ENCODE measurements at regions not wholly inside any gene's neighbourhood (a gene's known extent, or its start where the extent isn't known, plus 50 kb on each side); places are given as distances from the start of the nearest gene placed in this dataset.
"Not testable (repeated sequence)": the region's sequence is repeated elsewhere in the genome, so short reads cannot be mapped to it uniquely, and the experiment has no call there.

DNA sequence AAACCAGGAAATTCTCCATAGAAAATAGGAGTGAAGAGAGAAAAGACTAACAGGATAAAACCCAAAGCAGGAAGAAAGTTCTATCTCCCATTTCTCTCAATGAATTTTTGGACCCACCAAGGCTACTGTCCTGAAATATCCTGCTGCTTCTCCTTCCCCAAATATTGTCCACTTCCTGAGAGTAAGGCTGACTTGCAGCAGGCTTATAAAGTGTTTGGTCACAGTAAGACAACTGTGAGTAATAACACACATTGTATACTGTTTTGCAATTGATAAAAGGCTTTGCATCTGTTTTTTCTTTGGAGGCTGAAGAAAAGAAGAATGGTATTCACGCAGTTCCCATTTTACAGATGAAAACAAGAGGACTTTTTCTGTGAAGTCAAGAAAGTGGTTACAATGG lies 52.8 kb downstream of the FOXD4L6 start:
- DNase-seq: not testable (repeated sequence)

DNA sequence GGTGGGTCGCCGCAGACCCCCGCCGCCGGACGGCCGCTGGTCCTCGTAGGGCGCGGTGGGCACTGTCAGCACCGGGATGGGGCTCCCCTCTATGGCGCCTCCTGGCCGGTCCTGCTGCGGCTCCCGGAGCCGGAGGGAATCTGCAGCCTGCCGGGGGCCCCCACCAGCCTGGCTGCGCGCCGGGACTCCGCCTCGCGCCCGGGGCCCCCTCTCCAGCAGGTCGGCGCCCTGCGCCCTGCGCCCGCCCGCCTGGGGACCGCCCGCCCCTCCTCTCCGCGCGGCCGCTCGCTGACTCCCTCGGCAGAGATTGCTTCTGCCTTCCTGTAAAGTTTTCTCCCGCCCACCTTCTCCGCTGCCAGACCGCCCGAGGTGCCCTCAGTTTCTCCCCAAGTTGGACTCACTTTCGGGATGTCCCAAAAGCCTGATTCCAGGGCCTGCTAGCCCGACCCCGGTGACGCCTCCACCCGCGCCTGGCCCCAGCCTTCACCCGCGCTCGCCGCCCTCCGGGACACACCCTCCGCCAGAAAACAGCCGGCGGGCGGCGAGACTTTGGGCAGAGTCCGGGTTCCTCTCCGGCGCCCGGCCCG lies 54.0 kb downstream of the FOXD4L6 start:
- DNase-seq: peak; percentile 20 to 26

DNA sequence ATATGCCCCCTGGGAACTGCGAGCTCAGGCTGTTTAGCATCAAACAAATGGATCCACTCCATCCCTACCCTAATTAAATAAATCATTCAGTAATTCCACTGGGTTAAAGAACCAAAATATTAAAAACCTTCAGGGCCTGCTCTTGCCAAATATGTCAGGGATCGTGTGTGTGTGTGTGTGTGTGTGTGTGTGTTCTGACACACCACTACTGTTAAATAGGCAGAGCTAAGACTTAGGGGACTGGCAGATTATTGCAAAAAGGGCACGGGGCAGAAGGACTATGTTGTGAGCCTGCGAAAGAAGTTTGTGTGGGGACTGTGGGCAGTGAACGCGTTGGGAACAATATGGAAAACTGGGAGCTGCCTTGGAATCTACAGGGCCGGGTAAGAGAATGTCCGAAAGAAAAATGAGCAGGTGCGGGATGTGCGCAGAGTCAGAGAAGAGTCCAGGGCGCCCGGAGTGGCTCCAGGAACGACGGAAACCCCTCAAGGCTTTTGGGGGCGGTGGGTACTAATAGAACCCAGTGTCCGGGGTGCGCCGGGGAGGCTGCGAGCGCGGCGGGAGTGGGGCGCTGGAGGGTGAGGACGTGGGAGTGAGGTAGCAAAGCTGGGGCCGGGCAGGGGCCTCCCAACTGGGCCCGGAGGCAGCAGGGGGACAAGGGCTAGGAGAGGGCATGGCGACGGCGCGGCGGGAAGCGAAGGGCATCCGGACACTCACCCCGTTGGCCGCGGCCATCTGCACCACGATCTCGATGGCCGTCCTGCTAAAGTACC lies 54.8 kb downstream of the FOXD4L6 start:
- DNase-seq: not testable (repeated sequence)

DNA sequence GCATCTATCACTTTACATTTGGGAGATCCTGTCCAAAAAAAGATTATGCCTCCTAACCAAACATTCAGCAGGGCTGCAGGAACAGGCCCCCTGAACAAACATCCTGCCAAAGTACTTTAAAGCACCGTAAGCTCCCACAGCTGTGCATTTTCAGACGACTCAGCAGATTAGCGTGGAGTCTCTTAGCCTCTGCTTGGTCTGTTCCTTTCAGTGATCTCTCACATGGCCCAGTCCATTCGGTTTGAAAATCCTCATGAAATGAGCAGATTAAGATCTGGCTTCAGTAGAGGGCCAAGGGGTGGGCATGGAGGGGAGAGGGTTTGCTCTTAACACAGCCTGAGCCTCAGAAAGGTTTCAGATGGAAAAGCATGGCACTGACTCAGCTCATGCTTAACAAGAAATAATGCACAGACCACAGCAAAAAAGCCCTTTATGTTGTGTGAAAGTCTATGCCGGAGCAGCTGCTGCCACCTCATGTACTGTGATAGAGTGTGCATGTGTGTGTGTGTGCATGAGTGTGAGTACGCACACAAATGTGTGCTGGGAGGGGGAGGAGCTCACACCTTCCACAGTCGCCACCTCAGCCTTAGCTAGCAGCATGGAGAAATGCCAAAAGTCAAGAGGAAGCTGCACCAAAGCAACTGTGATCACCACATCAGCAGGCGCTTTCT lies 64.2 kb downstream of the FOXD4L6 start:
- peak; percentile 8 to 20 for DNase-seq

DNA sequence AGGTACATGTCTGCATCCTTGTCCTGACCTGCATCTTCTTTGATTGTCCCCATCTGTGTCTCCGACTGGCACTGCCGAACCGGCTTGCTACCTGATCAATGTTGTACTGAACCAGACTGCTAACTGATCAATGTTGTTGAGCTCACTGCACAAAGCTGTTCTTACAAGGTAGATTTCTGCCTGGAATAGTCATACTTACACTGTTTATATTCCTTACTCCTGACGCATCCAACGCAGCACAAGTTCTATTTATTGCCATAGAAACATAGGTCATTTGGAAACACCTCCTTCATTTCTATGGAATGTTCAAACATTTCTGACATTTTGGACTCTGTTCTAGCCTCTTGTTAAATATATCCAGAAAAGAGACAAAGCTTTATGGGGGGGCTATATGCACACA lies 65.2 kb downstream of the FOXD4L6 start:
- DNase-seq: not testable (repeated sequence)

DNA sequence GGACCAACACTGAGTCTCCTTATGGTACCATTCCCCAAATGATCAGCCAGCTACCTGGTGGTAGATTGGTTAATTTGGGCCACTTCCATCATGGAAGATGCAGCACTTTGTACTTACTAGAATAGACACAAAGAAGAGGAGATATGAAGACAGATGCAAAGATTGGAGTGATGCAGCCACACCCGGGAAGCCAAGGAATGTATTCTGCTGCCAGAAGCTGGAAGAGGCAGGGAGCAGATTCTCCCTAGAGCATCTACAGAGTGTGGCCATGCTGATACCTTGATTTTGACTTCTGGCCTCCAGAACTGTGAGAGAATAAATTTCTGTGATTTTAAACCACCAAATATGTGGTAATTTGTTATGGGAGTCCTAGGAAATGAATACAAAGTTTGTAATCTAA lies 68.9 kb downstream of the FOXD4L6 start:
- DNase-seq: not testable (repeated sequence)

DNA sequence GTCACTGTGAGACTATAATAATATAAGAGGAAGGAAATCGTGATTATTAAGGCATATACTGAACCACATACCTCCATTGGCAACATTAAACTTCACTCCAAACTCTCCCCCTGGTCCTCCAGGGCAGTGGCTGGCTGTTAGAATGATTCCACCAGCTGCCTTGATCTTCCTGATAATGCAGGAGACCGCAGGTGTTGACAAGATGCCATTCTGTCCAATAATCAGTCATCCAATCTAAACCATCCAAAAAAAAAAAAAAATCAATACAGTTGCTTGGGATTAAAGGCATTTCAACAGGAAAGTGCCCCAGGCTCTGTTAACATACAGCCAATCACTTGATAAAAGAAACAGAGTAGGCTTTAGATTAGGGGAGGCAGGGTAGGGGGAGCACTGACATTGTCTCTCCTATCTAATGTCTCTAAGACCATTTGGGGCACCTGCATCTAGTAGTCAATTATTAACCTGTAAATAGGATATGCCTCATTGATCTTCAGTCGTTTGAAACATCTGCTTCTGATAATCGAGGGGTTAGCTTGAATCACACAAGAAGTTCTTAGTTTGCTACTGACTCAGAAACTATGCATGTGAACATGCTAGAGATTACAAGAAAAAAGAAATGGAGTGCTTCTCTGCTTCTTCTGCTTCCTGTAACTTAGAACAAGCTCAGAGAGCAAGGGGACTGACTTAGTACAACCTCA lies 74.7 kb downstream of the FOXD4L6 start:
- not testable (repeated sequence) for DNase-seq

DNA sequence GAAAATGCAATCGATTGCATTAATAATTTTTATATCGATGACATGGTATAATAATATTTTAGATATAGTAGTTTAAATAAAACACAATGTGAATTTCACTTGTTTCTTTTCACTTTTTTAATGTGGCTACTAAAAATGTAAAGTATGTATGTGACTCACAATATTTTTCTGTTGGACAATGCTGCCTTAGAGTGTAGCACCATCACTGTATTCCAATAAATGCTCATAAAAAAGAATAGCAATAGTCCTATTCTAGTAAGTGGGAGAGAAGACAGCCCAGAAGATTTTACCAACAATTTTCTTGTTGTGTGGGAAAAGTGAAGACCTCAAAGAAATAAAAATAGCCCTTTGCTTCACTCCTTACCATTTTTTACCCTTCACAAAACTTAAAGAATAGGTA lies 79.8 kb downstream of the FOXD4L6 start:
- DNase-seq: not testable (repeated sequence)

DNA sequence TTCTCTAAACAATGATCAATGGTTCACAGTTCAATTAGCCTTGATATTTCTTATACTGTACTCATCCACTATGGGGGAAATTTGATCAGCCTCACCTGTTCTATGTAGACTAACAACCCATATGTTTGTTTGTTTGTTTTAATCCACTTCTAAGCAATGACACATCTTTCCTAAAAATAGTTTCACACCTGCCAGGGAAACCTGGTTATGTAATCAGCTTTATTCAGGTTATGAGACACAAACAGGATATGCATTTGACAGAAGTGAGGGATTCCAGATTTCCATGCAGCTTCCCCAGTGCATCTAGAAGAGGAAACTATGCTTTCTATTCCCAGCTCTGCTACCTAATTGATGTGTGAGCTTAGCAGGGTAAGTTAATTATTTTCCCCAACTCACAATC lies 80.7 kb downstream of the FOXD4L6 start:
- DNase-seq: not testable (repeated sequence)

DNA sequence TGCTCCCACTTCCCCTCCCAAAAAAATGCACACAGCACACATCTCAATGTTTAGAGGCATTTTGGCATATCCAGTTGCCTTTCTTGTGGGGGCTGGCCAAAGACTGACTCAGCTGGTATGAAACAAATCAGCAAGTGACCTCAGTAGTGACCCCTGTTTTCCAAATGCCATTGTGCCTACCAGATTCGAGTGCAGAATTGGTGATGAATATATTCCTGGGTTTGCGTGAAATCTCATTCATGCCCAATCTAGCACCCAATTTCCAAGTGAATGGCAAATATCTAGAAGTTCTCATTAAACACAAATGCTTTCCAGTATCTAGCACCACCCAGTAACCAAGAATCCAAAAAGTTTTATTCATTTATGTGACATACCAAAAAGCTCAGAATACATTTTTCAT lies 83.6 kb downstream of the FOXD4L6 start:
- not testable (repeated sequence) for DNase-seq

DNA sequence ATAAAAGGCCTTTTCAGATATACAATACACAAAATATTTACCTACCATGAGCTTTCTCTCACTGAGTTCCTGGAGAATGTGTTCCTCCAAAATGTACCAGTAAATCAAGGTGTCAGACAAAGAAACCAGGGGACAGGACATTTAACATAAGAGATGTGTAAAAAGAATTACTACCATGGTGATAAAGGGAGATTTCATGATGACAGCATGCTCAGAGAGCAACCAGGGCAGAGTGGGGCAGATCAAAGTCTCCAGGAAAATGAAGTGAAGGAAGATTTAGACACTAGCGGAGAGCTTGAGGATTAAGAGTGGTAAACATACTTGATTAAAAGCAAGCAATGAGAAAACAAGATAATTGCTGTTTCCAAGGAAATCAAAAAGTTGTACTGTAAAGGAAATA lies 85.0 kb downstream of the FOXD4L6 start:
- not testable (repeated sequence) for DNase-seq

DNA sequence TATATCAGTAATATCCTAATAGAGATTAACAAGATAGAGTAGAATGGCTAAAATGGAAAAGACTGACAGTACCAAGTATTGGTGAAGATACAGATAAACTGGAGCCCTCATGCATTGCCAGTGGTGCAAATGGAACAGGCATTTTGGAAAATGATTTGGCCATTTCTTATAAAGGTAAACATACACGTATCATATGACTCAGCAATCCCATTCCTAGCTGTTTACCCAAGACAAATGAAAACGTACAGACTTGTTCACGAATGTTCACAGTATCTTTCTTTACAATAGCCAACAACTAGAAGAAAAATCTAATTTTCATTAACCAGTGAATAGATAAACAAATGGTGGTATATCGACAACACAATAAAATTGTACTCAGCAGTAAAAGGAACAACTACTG lies 86.4 kb downstream of the FOXD4L6 start:
- not testable (repeated sequence) for DNase-seq

DNA sequence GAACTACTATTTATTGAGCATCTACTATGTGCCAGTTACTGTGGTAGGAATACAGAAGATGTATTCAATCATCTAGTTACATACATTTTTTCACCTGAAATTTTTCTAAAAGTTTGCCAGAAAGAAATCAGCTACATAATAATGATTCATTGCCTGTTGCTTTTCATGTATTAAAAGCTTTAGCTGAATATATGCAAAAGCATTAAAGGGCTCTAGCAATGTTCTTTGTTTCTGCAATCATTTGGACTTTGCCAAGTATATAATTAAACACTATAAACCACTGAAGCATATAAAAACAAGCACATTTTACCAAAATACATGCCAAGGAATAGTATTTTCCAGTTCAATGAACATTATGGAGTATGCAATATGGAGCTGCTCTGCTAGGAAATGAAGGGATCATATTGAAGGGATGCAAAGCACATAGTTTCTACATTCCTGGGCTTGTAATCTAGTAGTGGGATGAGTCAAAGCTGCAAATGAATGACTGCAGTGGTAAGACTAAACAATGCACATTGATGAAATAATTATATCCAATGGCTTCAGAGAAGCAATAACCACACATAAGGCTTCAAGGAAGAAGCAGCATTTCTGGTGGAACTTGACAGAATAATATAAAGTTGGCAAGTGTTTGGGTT lies 87.7 kb downstream of the FOXD4L6 start:
- DNase-seq: not testable (repeated sequence)

DNA sequence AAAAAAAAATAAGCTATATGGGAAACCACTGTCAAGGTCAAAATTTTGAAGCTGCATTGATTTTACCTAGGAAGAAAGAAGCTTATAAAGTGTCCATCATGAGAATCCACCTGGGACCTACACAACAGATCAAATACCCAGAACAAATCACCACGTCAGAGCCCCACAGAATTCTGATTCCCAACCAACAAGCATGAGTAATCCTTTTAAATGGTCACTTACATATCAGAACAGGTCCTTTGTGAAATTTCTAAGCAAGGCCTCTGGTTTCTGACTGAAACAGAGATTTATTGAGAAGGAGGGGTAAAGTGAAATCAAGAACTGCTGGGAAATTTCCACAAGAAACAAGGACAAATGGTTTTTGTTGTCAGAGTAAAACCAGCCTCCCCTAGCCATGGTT lies 93.2 kb downstream of the FOXD4L6 start:
- DNase-seq: not testable (repeated sequence)

DNA sequence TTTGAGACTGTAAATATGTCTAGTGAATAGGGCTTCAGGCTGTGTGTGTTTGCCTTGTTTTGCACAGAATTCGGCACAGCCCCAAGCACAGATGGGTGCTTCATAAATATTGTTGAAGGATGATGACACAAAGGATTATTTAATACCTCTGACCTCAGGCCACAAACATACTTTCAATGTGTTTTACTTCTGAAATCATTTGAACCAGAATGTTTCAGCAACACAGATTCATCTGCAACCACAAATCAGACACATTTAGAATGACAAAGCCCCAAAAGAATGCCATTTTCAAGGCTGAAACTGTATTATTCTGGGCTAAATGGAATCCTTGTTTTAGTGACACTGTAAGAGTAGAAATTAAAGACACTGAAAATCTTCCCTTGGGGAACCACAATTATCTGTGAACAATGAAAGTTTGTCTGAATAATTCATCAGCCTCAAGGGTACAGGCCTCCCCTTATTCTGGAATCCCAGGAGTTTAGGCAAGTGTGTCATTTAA lies 93.7 kb downstream of the FOXD4L6 start:
- not testable (repeated sequence) for DNase-seq

DNA sequence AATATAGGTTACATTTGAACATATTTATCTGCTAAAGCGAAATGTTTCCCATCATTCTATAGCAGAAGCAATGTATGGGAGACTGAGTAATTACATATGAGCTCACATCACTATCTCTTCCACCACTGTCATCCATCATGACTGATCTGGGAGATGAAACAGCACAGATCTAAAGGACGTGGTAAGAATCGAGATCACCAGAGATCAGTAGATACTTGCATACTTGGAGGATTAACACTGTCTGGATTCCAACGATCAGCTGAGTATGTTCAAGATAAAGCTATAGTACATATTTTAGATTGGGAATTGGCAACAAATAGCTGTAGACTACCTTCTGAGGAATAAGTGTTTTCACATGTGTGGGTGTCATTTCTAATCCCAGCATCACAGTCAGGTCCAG lies 94.6 kb downstream of the FOXD4L6 start:
- not testable (repeated sequence) for DNase-seq

DNA sequence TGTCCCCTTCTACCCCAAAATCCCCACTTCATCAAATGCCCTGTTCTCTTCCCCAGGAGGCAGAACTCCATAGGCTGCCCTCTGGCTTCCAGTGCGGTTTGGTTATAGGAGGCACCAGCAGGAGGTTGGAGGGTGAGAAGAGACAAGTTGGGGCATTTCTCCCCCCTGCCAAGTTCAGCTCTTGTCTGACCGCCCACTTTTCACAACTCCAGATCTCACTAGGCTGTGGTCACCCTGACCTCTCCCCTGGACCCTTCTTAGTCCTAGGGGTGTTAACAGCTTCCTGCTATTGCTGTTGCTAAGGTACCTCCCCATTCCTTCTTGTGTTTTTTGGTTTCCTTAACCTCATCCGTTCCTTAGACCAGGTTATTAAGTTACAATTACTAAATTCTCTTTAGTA lies 95.1 kb downstream of the FOXD4L6 start:
- DNase-seq: not testable (repeated sequence)

DNA sequence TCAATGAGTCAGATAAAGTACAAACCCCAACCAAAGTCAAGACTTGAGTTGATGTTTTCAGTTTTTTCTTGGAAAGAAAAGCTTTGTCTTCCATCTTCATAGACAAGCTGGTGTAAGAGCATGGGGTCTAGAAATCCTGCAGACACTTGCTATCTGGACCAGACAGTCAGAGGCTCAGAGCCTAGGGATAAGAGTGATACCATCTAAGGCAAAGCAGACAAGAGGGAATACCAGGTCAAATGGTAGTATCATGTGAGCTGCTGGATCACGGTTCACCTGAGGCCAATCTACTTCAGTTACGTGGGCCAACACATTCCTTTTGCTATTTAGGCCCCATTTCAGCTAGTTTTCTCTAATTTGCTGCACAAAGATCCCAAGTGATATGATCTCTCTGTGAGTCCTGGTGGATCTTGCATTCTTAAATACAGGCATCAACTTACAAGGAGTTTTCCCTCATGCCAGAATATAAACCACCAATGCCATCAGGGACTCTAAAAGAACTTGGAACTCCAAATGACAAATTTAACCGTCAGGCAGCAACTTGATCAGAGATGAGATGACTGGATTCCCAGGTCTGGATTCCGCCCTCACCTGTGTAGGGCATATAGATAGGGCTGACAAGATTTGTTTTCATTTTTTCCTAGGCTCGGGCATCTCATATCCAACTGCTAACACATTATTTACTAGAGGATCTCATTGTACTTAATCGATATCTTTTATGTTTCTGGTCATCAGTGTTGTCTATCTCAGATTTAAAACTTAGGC lies 101.4 kb downstream of the FOXD4L6 start:
- DNase-seq: not testable (repeated sequence)

DNA sequence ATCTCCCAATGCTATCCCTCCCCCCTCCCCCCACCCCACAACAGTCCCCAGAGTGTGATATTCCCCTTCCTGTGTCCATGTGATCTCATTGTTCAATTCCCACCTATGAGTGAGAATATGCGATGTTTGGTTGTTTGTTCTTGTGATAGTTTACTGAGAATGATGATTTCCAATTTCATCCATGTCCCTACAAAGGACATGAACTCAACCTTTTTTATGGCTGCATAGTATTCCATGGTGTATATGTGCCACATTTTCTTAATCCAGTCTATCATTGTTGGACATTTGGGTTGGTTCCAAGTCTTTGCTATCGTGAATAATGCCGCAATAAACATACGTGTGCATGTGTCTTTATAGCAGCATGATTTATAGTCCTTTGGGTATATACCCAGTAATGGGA lies 106.1 kb downstream of the FOXD4L6 start:
- not testable (repeated sequence) for DNase-seq

DNA sequence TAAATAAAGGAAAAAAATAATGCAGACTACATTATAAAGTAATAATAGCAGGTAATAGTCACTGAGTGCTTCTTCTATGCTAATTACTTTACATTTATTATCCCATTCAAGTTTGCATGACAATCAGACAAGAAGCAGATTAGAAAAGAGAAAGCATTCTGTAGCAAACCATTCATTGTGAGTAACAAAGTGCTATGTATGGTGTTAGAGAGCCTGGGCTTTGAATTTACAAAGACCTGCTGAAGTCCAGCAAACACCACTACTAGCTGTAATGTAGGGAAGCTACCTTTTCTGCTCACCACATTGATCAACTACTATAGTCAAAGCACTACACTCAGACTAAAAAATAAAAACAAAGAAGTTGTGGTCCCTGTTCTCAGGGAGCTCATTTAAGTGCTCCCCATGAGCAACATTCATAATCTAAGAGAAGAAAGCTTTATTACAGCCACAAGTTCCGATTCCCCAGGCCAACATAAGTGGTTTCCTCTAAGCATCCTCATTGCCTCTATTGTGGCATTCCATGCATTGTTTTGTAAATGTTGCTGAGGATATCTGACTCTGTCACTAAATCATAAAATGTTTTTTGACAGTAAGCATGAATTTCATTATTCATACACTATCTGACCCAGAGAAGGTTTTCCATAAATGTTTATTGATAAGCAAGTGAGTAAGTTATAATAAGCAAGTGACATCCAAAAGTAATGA lies 108.5 kb downstream of the FOXD4L6 start:
- DNase-seq: not testable (repeated sequence)

Measured in right lung (tissue), 2 donors.